Ishikawa (cell line): ENCODE measurements at regions not wholly inside any gene's neighbourhood (a gene's known extent, or its start where the extent isn't known, plus 50 kb on each side); places are given as distances from the start of the nearest gene placed in this dataset.

Experiments
- CEBPB ChIP-seq: IDR thresholded peaks from 2 replicates; pipeline ENCODE4 v1.6.1; 2012
- CREB1 ChIP-seq: IDR thresholded peaks from 2 replicates; pipeline ENCODE4 v1.6.1; 2012; ENCODE audit warnings: low read depth
- EGR1 ChIP-seq: IDR thresholded peaks from 2 replicates; pipeline ENCODE4 v1.6.1; 2012
- EP300 ChIP-seq: IDR thresholded peaks from 2 replicates; pipeline ENCODE4 v1.6.1; 2012; ENCODE audit warnings: borderline replicate concordance
- FOXM1 ChIP-seq: IDR thresholded peaks from 2 replicates; pipeline ENCODE4 v1.6.1; 2012; ENCODE audit warnings: low read depth, borderline replicate concordance
- MAX ChIP-seq: IDR thresholded peaks from 2 replicates; pipeline ENCODE4 v1.6.1; 2012
- NFIC ChIP-seq: IDR thresholded peaks from 2 replicates; pipeline ENCODE4 v1.6.1; 2012
- RAD21 ChIP-seq: IDR thresholded peaks from 2 replicates; pipeline ENCODE4 v1.6.1; 2012; ENCODE audit warnings: low read depth
- TAF1 ChIP-seq: IDR thresholded peaks from 2 replicates; pipeline ENCODE4 v1.6.1; 2012; ENCODE audit warnings: low read depth, mild to moderate bottlenecking
- TCF12 ChIP-seq: IDR thresholded peaks from 2 replicates; pipeline ENCODE4 v1.6.1; 2012; ENCODE audit warnings: low read depth
- TEAD4 ChIP-seq: IDR thresholded peaks from 2 replicates; pipeline ENCODE4 v1.6.1; 2012
- USF1 ChIP-seq: IDR thresholded peaks from 2 replicates; pipeline ENCODE4 v1.6.1; 2012
- YY1 ChIP-seq: IDR thresholded peaks from 2 replicates; pipeline ENCODE4 v1.6.1; 2012; ENCODE audit warnings: low read depth
- ZBTB7A ChIP-seq: IDR thresholded peaks from 2 replicates; pipeline ENCODE4 v1.6.1; 2012; ENCODE audit warnings: low read depth
- TF ChIP-seq, protein P1 (sequence below): IDR thresholded peaks from 2 replicates; pipeline ENCODE4 v1.6.1; 2012; ENCODE audit warnings: low read depth, mild to moderate bottlenecking

GRCh38 chr2:18093196-18093595 is 214.7 kb downstream of the KCNS3 start:
- TF ChIP-seq RAD21: no peak
- no peak for TF ChIP-seq MAX
- no peak for TF ChIP-seq TAF1
- TF ChIP-seq EP300: no peak
- TF ChIP-seq ZBTB7A: no peak
- no peak for TF ChIP-seq USF1
- TF ChIP-seq NFIC: no peak
- TF ChIP-seq CREB1: no peak
- no peak for TF ChIP-seq CEBPB
- no peak for TF ChIP-seq TCF12
- TF ChIP-seq EGR1: no peak
- TF ChIP-seq TEAD4: no peak
- TF ChIP-seq, protein P1, sequence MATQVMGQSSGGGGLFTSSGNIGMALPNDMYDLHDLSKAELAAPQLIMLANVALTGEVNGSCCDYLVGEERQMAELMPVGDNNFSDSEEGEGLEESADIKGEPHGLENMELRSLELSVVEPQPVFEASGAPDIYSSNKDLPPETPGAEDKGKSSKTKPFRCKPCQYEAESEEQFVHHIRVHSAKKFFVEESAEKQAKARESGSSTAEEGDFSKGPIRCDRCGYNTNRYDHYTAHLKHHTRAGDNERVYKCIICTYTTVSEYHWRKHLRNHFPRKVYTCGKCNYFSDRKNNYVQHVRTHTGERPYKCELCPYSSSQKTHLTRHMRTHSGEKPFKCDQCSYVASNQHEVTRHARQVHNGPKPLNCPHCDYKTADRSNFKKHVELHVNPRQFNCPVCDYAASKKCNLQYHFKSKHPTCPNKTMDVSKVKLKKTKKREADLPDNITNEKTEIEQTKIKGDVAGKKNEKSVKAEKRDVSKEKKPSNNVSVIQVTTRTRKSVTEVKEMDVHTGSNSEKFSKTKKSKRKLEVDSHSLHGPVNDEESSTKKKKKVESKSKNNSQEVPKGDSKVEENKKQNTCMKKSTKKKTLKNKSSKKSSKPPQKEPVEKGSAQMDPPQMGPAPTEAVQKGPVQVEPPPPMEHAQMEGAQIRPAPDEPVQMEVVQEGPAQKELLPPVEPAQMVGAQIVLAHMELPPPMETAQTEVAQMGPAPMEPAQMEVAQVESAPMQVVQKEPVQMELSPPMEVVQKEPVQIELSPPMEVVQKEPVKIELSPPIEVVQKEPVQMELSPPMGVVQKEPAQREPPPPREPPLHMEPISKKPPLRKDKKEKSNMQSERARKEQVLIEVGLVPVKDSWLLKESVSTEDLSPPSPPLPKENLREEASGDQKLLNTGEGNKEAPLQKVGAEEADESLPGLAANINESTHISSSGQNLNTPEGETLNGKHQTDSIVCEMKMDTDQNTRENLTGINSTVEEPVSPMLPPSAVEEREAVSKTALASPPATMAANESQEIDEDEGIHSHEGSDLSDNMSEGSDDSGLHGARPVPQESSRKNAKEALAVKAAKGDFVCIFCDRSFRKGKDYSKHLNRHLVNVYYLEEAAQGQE: no peak
- TF ChIP-seq YY1: no peak

GRCh38 chr2:18092760-18093159 is 214.3 kb downstream of the KCNS3 start:
- no peak for TF ChIP-seq TCF12
- no peak for TF ChIP-seq EGR1
- TF ChIP-seq, protein P1: no peak
- TF ChIP-seq NFIC: no peak
- no peak for TF ChIP-seq CEBPB
- no peak for TF ChIP-seq YY1

DNA sequence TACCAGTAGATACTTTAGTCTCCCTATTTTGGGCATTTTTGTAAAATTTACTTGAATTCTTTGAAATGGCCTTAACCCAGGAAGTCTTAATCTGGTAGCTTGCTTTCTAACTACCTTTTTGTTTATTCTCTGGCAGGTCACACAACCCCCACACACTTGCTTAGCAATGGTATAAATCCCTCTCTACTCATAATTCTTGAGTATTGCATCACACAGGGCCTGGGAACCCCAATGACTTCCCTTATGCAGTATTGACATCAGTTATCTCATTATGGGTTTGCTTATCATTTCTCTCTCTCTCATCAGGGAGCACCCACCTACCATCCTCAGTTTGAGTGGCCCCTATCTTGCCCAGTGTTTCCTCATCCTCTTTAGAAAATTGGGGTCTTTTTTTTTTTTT is 207.1 kb downstream of the KCNS3 start:
- TF ChIP-seq RAD21 (no peak), EGR1 (no peak)

DNA sequence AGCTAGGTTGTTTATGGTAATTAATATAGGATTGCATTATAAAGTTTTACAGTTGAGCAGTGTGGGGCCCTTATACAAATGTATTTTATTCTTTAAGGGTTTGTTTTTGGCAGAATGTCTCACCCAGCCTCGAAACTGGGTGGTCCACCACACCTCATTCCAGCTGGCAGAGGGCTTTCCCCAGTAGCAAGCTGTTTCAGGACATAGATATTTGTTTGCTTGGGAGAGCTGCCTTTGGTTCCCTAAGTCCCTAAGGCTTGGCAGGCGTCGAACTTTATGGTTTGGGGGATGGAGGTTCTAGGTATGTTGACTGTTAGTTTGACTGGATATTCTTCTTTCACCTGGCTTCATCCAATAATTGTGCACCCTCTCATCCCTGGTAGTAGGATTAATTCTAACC is 205.9 kb downstream of the KCNS3 start:
- TF ChIP-seq YY1: no peak
- TF ChIP-seq TEAD4: no peak
- TF ChIP-seq CREB1: no peak
- TF ChIP-seq ZBTB7A: no peak
- TF ChIP-seq, protein P1: no peak
- TF ChIP-seq USF1: no peak
- TF ChIP-seq TAF1: no peak
- TF ChIP-seq NFIC: no peak
- TF ChIP-seq CEBPB: no peak
- TF ChIP-seq MAX: no peak
- no peak for TF ChIP-seq FOXM1
- TF ChIP-seq RAD21: no peak
- TF ChIP-seq TCF12: no peak
- TF ChIP-seq EP300: no peak
- TF ChIP-seq EGR1: no peak

DNA sequence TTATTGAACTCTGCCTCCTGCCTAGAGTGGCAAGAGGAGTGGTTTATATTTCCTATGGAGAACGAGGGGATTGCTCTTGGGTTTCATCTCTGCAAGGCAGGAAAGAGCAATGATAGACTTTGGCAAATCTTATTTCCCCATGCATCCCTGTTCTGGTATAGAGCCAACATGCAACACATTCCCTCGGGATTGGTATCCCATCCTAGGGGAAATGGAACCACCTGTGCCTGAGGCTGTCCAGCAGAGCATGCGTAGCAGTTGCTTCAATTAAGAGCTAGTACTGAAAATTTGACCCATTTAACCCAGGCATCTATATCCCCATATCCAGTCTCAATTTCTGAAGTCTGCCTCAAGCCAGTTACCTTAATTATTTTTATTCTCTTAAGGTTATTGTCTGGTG is 205.3 kb downstream of the KCNS3 start:
- TF ChIP-seq NFIC (no peak), ZBTB7A (no peak), MAX (no peak), YY1 (no peak), TCF12 (no peak), FOXM1 (no peak), TEAD4 (no peak), EGR1 (no peak), CREB1 (no peak)
- TF ChIP-seq, protein P1: no peak
